Mesenchymal stem cell (in vitro differentiated cells and primary cell): ENCODE measurements at regions not wholly inside any gene's neighbourhood (a gene's known extent, or its start where the extent isn't known, plus 50 kb on each side); places are given as distances from the start of the nearest gene placed in this dataset.

ENCODE experiments used
- DNase-seq: peaks from one replicate; pipeline ENCODE4 v3.0.0-alpha.2; 2013
- H2AFZ ChIP-seq: one replicate; pipeline ENCODE4 v1.6.1; 2013; ENCODE audit warnings: low read depth, mild to moderate bottlenecking, control low read depth, inconsistent platforms, low read length, moderate library complexity
- H2AK5ac ChIP-seq: 2 replicates; pipeline ENCODE4 v1.6.1; 2013; ENCODE audit warnings: low read length, moderate library complexity, mild to moderate bottlenecking, inconsistent platforms; ENCODE audit not compliant: severe bottlenecking
- H2BK120ac ChIP-seq: one replicate; pipeline ENCODE4 v1.6.1; 2013; ENCODE audit warnings: low read depth, mild to moderate bottlenecking, inconsistent platforms, low read length, moderate library complexity
- H2BK12ac ChIP-seq, 2 experiments: one replicate each; pipeline ENCODE4 v1.6.1; 2013; ENCODE audit warnings: inconsistent platforms in 2 of 2, low read length in 2 of 2, mild to moderate bottlenecking in 2 of 2, moderate library complexity in 2 of 2, control low read depth in 1 of 2
- H2BK15ac ChIP-seq: one replicate; pipeline ENCODE4 v1.6.1; 2013; ENCODE audit warnings: mild to moderate bottlenecking, low read depth, inconsistent platforms; ENCODE audit not compliant: poor library complexity, severe bottlenecking
- H2BK5ac ChIP-seq: 2 replicates; pipeline ENCODE4 v1.6.1; 2013; ENCODE audit warnings: low read depth, mild to moderate bottlenecking, low read length, control low read depth, inconsistent platforms; ENCODE audit not compliant: poor library complexity, severe bottlenecking
- H3K14ac ChIP-seq, 2 experiments: one replicate each; pipeline ENCODE4 v1.6.1; 2013; ENCODE audit warnings: inconsistent platforms in 2 of 2, low read length in 2 of 2, control low read depth in 1 of 2, mild to moderate bottlenecking in 1 of 2, moderate library complexity in 1 of 2
- H3K18ac ChIP-seq, 2 experiments: one replicate each; pipeline ENCODE4 v1.6.1; 2013; ENCODE audit warnings: inconsistent platforms in 2 of 2, low read length in 2 of 2, control low read depth in 1 of 2, low read depth in 1 of 2, mild to moderate bottlenecking in 1 of 2
- H3K23ac ChIP-seq, 2 experiments: one replicate each; pipeline ENCODE4 v1.6.1; 2013; ENCODE audit warnings: inconsistent platforms in 2 of 2, low read length in 2 of 2, mild to moderate bottlenecking in 2 of 2, moderate library complexity in 2 of 2, control low read depth in 1 of 2
- H3K27ac ChIP-seq: 2 replicates; pipeline ENCODE4 v1.5.1; 2013; ENCODE audit warnings: mild to moderate bottlenecking, moderate library complexity, low read length, control low read depth, inconsistent platforms; ENCODE audit not compliant: poor library complexity, severe bottlenecking
- H3K27me3 ChIP-seq, 2 experiments: 2 replicates each; pipeline versions ENCODE4 v1.6.1 to v1.7.0; 2013; ENCODE audit warnings: low read length in 2 of 2, mild to moderate bottlenecking in 2 of 2, moderate library complexity in 2 of 2, control low read depth in 1 of 2, inconsistent platforms in 1 of 2; ENCODE audit not compliant: control insufficient read depth in 1 of 2, insufficient read depth in 1 of 2
- H3K36me3 ChIP-seq, 2 experiments: 2 replicates each; pipeline versions ENCODE4 v1.6.1 to v1.7.0; 2013; ENCODE audit warnings: low read length in 2 of 2, control low read depth in 1 of 2, inconsistent platforms in 1 of 2, low read depth in 1 of 2, mild to moderate bottlenecking in 1 of 2; ENCODE audit not compliant: insufficient read depth in 2 of 2, control insufficient read depth in 1 of 2
- H3K4ac ChIP-seq, 2 experiments: one replicate each; pipeline ENCODE4 v1.6.1; 2013; ENCODE audit warnings: inconsistent platforms in 2 of 2, low read length in 2 of 2, mild to moderate bottlenecking in 2 of 2, moderate library complexity in 2 of 2, control low read depth in 1 of 2, low read depth in 1 of 2
- H3K4me1 ChIP-seq: 2 replicates; pipeline ENCODE4 v1.6.1; 2013; ENCODE audit warnings: low read depth, low read length, control low read depth; ENCODE audit not compliant: control insufficient read depth, insufficient read depth
- H3K4me2 ChIP-seq: 2 replicates; pipeline ENCODE4 v1.6.1; 2013; ENCODE audit warnings: low read length, mild to moderate bottlenecking, inconsistent platforms; ENCODE audit not compliant: poor library complexity, severe bottlenecking
- H3K4me3 ChIP-seq, 2 experiments: 2 replicates each; pipeline versions ENCODE4 v1.5.1 to v1.7.0; 2013; ENCODE audit warnings: low read length in 2 of 2, mild to moderate bottlenecking in 2 of 2, control low read depth in 1 of 2, low read depth in 1 of 2; ENCODE audit not compliant: insufficient read depth in 1 of 2
- H3K79me1 ChIP-seq: replicated peaks from 2 replicates; pipeline ENCODE4 v1.6.1; 2013; ENCODE audit warnings: mild to moderate bottlenecking, control low read depth, low read length, inconsistent platforms; ENCODE audit not compliant: poor library complexity, severe bottlenecking
- H3K9ac ChIP-seq: 2 replicates; pipeline ENCODE4 v1.7.0; 2013; ENCODE audit warnings: mild to moderate bottlenecking, low read length, moderate library complexity
- H3K9me3 ChIP-seq: 2 replicates; pipeline ENCODE4 v1.7.0; 2013; ENCODE audit warnings: mild to moderate bottlenecking, low read length; ENCODE audit not compliant: control insufficient read depth
- H4K8ac ChIP-seq: one replicate; pipeline ENCODE4 v1.6.1; 2013; ENCODE audit warnings: inconsistent platforms, mild to moderate bottlenecking, low read length, moderate library complexity
- H4K91ac ChIP-seq: one replicate; pipeline ENCODE4 v1.6.1; 2013; ENCODE audit warnings: mild to moderate bottlenecking, low read length, inconsistent platforms
- WGBS: methylation state at CpG from one replicate; pipeline ENCODE4 v1.1.7; 2013; ENCODE audit warnings: mixed read lengths; 5-methylcytosine and 5-hydroxymethylcytosine counted together

DNA sequence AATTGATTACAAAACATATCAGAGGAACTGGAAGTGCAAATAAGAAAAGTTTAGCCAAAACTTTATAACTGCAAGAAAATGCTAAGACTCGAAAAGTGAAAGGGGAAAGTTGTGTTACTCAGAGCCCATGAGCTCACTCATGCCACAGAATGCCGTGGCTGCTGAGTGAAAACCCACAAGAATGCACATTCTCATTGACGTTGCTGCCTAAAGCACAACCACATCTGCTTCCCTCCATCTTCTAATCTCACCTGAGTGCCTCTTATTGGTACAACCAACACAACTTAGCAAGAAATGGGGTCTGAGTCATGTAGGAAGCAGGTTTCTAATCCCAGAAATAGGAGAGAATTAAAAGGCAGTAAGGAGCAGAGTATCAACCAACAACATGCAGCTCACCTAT, 259.7 kb downstream of the LNPK start:
- no peak overlapping the region for H4K8ac ChIP-seq
- no peak overlapping the region for H3K27ac ChIP-seq
- no peak overlapping the region for H3K14ac ChIP-seq
- no peak overlapping the region for H3K18ac ChIP-seq
- H3K27me3 ChIP-seq, result no peaks in the 10 kb centered on the region
- no peaks in the 10 kb centered on the region for H3K36me3 ChIP-seq
- no peak overlapping the region for H3K9ac ChIP-seq
- H3K23ac ChIP-seq, result no peak overlapping the region
- no peak overlapping the region for H2BK5ac ChIP-seq
- H2BK12ac ChIP-seq, result no peak overlapping the region
- no peaks in the 10 kb centered on the region for H3K4me1 ChIP-seq
- H2BK120ac ChIP-seq, result no peak overlapping the region
- no peak overlapping the region for H2AFZ ChIP-seq
- H3K4me2 ChIP-seq, result no peak overlapping the region
- H3K4me3 ChIP-seq, result no peak overlapping the region
- no peaks in the 10 kb centered on the region for H3K9me3 ChIP-seq
- H3K4ac ChIP-seq, result no peak overlapping the region
- no peaks in the 10 kb centered on the region for H3K79me1 ChIP-seq
- no peak overlapping the region for H4K91ac ChIP-seq
- H2BK15ac ChIP-seq, result no peak overlapping the region
- H2AK5ac ChIP-seq, result no peak overlapping the region
- WGBS, result 72% methylated on average over 3 of the region's 3 CpGs
- DNase-seq, result no peak

DNA sequence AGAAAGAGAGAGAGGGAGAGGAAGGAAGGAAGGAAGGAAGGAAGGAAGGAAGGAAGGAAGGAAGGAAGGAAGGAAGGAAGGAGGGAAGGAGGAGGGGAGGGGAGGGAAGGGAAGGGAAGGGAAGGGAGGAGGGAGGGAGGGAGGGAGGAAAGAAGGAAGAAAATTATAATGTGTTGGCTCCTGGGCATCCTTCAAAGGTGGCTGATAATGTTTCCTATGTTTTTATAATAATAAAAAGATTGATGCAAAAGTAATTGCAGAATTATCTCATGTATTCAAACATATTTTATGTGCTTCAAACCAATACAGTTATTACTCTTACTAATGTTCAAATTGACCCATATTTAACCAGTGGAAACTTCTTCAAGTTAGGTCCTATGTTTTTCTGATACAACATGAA, 260.9 kb downstream of the LNPK start:
- no peak overlapping the region for H2AFZ ChIP-seq
- no peak for DNase-seq
- no peak overlapping the region for H3K4ac ChIP-seq
- H3K36me3 ChIP-seq, result no peaks in the 10 kb centered on the region
- no peak overlapping the region for H2BK12ac ChIP-seq
- H2BK5ac ChIP-seq, result no peak overlapping the region
- H3K18ac ChIP-seq, result no peak overlapping the region
- no peaks in the 10 kb centered on the region for H3K9me3 ChIP-seq
- H4K8ac ChIP-seq, result no peak overlapping the region
- H3K79me1 ChIP-seq, result no peaks in the 10 kb centered on the region
- no peak overlapping the region for H3K9ac ChIP-seq
- no peak overlapping the region for H3K4me3 ChIP-seq
- H2AK5ac ChIP-seq, result no peak overlapping the region
- no peak overlapping the region for H2BK120ac ChIP-seq
- H3K14ac ChIP-seq, result no peak overlapping the region
- H4K91ac ChIP-seq, result no peak overlapping the region
- H3K4me2 ChIP-seq, result no peak overlapping the region
- H3K27ac ChIP-seq, result no peak overlapping the region
- H2BK15ac ChIP-seq, result no peak overlapping the region
- no peak overlapping the region for H3K23ac ChIP-seq
- no peaks in the 10 kb centered on the region for H3K27me3 ChIP-seq
- H3K4me1 ChIP-seq, result no peaks in the 10 kb centered on the region

DNA sequence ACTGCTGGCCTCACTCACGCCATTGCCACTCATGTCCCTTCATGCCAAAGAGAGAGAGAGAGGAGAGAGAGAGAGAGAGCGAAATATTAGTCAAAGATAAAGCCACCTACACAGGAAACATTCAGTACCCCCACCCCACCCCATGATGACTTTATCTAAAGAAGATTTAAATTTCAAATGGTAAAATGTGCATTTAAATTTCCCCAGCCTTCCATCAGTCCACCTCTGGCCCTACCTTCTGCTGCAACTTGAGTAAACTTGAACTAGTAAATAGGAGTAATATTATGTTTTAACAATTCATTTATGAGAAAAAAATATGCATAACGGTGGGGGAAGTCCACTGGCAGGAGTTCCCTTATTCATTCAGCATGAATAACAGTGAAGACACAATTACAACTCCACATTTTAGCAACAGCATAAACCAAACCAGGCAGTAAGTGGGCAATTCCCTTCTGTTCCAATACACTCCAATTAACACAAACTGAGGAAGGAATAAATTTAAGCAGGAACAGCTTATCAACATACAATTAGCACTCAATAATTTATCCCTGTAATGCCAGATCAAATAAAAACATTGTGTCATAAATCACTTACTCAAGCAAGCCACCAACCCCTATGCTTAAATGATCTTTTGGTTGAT, 264.2 kb downstream of the LNPK start:
- Histone ChIP-seq H3K27ac (no peak overlapping the region), H3K9ac (no peak overlapping the region), H4K8ac (no peak overlapping the region), H3K79me1 (no peaks in the 10 kb centered on the region), H3K9me3 (no peaks in the 10 kb centered on the region), H3K4me3 (no peak overlapping the region), H3K4ac (no peak overlapping the region), H3K18ac (no peak overlapping the region), H3K23ac (no peak overlapping the region), H2AFZ (no peak overlapping the region), H4K91ac (no peak overlapping the region), H2BK5ac (no peak overlapping the region), H2BK120ac (no peak overlapping the region), H3K27me3 (no peaks in the 10 kb centered on the region), H3K36me3 (no peaks in the 10 kb centered on the region), H3K4me2 (no peak overlapping the region), H2BK12ac (no peak overlapping the region), H2AK5ac (no peak overlapping the region), H3K14ac (no peak overlapping the region), H2BK15ac (no peak overlapping the region), H3K4me1 (no peaks in the 10 kb centered on the region)
- DNase-seq, result no peak
- 65% methylated on average over 2 of the region's 3 CpGs for WGBS

DNA sequence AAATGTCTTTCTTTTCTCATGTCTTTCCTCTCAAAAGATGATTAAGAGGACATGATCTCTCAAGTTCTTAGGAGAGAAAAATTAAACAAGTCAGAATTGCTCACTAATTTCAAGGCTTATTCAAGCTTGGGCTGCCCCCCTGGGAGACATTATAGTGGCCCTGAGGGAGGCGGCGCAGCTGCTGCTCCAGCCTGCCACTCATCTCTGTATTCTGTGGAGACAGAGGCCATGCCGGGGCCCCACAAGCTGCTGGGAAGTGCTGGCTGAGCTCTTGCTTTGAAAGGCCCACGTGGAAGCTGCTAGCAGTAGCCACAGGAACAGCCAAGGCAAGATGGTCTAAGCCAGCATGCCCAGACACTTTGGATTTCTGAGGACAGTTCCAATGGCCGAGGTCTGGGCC, 267.4 kb downstream of the LNPK start:
- Histone ChIP-seq H3K79me1 (no peaks in the 10 kb centered on the region), H2BK15ac (no peak overlapping the region), H3K9me3 (no peaks in the 10 kb centered on the region), H3K14ac (no peak overlapping the region), H3K4me2 (no peak overlapping the region), H3K27me3 (no peaks in the 10 kb centered on the region), H2BK5ac (no peak overlapping the region), H3K27ac (no peak overlapping the region), H2BK12ac (no peak overlapping the region), H3K4me3 (no peak overlapping the region), H2BK120ac (no peak overlapping the region), H3K9ac (no peak overlapping the region), H3K23ac (no peak overlapping the region), H3K4ac (no peak overlapping the region), H3K36me3 (no peaks in the 10 kb centered on the region), H3K4me1 (no peaks in the 10 kb centered on the region), H3K18ac (no peak overlapping the region), H4K91ac (no peak overlapping the region), H2AK5ac (no peak overlapping the region), H4K8ac (no peak overlapping the region), H2AFZ (no peak overlapping the region)
- DNase-seq, result no peak
- 65% methylated on average over 5 of the region's 5 CpGs for WGBS
